ENCODE measurements at regions not wholly inside any gene's neighbourhood (a gene's known extent, or its start where the extent isn't known, plus 50 kb on each side); places are given as distances from the start of the nearest gene placed in this dataset.

DNA sequence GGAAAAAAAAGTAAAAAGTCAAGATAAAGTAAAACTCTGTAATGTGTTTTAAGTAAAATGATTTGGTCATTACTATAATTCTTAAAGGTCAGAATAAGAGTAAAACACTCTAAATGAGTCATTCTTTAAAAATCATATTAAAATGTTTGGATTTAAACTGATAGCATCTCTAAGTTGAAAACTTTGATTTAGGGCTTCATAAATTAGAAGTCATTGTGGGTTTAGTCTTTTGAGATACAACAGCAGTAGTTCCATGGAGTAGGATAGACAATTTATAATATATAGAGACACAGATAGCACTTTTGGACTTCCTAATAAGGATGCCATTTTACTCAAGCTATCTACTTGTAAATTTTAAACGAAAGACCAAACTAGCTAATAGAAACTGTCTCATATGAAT is 77.1 kb upstream of the PABPC4L start:
- TF ChIP-seq, protein P1, sequence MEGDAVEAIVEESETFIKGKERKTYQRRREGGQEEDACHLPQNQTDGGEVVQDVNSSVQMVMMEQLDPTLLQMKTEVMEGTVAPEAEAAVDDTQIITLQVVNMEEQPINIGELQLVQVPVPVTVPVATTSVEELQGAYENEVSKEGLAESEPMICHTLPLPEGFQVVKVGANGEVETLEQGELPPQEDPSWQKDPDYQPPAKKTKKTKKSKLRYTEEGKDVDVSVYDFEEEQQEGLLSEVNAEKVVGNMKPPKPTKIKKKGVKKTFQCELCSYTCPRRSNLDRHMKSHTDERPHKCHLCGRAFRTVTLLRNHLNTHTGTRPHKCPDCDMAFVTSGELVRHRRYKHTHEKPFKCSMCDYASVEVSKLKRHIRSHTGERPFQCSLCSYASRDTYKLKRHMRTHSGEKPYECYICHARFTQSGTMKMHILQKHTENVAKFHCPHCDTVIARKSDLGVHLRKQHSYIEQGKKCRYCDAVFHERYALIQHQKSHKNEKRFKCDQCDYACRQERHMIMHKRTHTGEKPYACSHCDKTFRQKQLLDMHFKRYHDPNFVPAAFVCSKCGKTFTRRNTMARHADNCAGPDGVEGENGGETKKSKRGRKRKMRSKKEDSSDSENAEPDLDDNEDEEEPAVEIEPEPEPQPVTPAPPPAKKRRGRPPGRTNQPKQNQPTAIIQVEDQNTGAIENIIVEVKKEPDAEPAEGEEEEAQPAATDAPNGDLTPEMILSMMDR (IDR thresholded peaks at IDR 0.05; ENCODE audit: unreplicated experiment in 3 of 3) = no peak
- Mint-ChIP-seq H3K27ac (no peak overlapping the region), H3K36me3 (ENCODE audit: low read depth) (no peaks in the 10 kb centered on the region), H3K4me3 (no peak overlapping the region), H3K4me1 (no peaks in the 10 kb centered on the region), H3K9me3 (peaks cover 6% of the 10 kb centered on the region), H3K27me3 (ENCODE audit: low read depth) (no peaks in the 10 kb centered on the region)

DNA sequence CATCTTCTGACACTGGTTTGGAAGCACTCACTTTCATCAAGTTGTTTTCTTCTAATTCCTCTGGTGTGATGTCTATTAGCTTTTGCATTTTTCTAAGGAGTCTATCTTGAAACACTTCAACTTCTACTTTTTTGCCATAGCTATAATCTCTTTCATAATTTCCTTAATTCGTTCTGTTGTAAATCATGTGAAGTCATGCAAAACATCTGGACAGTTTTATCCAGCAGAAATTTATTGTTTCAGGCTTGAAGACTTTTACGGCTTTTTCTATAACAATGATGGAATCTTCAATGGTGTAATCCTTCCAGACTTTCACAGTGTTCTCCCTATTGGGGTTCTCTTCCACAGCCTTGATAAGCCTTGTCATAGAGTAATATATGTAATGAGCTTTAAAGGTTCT is 74.9 kb upstream of the PABPC4L start:
- Mint-ChIP-seq H3K4me3 (no peak overlapping the region), H3K4me1 (no peaks in the 10 kb centered on the region), H3K9me3 (peaks cover 5% of the 10 kb centered on the region), H3K27me3 (ENCODE audit: low read depth) (no peaks in the 10 kb centered on the region), H3K27ac (no peak overlapping the region), H3K36me3 (ENCODE audit: low read depth) (no peaks in the 10 kb centered on the region)
- TF ChIP-seq, protein P1 (IDR thresholded peaks at IDR 0.05; ENCODE audit: unreplicated experiment in 3 of 3) = no peak

DNA sequence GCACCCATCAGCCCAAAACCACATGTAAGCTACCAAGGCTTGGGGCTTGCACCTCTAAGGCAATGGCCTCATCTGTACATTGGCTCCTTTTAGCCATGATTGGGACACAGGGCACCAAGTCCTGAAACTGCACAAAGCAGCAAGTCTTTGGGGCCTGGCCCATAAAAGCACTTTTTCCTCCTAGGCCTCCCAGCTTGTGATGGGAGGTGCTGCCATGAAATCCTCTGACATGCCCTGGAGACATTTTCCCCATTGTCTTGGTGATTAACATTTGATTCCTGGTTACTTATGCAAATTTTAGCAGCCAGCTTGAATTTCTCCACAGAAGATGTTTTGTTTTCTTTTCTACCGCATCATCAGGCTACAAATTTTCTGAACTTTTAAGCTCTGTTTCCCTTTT is 58.5 kb upstream of the PABPC4L start:
- no peaks in the 10 kb centered on the region for H3K27me3 Mint-ChIP-seq (ENCODE audit: low read depth)
- H3K27ac Mint-ChIP-seq = no peak overlapping the region
- no peaks in the 10 kb centered on the region for H3K36me3 Mint-ChIP-seq (ENCODE audit: low read depth)
- H3K9me3 Mint-ChIP-seq = peaks cover 16% of the 10 kb centered on the region
- H3K4me1 Mint-ChIP-seq = no peaks in the 10 kb centered on the region
- TF ChIP-seq, protein P1 (IDR thresholded peaks at IDR 0.05; ENCODE audit: unreplicated experiment in 3 of 3) = no peak
- no peak overlapping the region for H3K4me3 Mint-ChIP-seq

Measured in nephron (organoid).